Activated CD4-positive, alpha-beta T cell treated with anti-CD3 and anti-CD28 coated beads, Interleukin-2, amount 50 U/mL, for 48 hours (primary cell): ENCODE measurements at regions not wholly inside any gene's neighbourhood (a gene's known extent, or its start where the extent isn't known, plus 50 kb on each side); places are given as distances from the start of the nearest gene placed in this dataset.
"Not testable (repeated sequence)": the region's sequence is repeated elsewhere in the genome, so short reads cannot be mapped to it uniquely, and the experiment has no call there.

ENCODE experiments used
- DNase-seq, 2 experiments: peaks; one replicate each; pipeline ENCODE4 v3.0.0-alpha.2; 2020

DNA sequence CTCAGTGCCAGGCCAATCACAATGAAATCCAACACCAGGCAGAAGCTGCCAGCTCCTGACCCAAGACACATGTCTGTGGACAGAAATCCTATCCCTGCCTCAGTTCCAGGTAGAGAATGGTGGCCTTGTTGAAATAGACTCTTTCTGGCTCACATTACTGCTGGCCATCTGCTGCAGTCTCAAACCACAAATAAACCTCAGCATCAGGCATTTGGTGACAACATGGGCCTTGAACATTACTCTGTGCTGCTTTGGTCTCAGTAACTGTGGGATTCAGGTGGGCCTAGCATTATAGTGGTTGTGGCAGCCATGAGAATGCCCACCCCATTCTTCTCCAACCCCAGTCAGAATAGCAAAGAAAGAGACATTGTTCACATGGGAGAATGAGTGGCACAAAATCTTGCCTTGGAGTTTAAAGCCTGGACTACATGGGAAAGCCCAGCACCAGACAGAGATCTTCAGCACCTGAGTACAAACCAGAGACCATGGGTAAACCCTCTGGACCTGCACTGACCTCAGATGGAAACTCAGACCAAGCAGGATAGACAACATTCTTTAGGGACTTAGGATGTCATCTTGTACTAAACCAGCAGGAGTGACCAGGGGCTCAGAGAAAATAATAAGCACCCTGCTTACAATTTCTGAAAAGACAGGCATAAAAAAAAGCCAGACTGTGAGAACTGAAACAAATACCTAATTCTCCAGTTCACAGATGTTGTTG lies 50.4 kb upstream of the TRAM1L1 start:
- DNase-seq = no peak

DNA sequence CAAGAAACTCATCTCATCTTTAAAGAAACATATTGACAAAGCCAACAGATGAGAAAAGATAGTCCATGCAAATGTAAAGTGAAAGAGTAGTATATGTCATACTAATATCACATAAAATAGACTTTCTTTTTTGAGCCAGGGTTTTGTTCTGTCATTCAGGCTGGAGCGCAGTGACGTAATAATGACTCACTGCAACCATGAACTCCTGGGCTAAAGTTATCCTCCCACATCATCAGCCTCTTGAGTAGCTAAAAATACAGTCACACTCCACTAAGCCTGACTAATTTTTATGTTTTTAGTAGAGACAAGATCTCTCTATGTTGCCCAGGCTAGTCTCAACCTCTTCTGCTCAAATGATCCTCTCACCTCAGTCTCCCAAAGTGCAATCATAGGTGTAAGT lies 51.8 kb upstream of the TRAM1L1 start:
- DNase-seq = no peak

DNA sequence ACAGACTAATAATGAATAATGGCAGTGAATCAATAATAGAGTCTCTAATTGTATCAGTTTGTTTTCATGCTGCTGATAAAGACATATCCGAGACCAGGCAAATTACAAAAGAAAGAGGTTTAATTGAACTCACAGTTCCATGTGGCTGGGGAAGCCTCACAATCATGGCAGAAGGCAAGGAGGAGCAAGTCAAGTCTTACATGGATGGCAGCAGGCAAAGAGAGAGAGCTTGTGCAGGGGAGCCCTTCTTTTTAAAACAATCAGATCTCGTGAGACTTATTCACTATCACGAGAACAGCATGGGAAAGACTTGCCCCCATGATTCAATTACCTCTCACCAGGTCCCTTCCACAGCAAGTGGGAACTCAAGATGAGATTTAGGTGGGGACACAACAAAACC lies 53.4 kb upstream of the TRAM1L1 start:
- not testable (repeated sequence) for DNase-seq

DNA sequence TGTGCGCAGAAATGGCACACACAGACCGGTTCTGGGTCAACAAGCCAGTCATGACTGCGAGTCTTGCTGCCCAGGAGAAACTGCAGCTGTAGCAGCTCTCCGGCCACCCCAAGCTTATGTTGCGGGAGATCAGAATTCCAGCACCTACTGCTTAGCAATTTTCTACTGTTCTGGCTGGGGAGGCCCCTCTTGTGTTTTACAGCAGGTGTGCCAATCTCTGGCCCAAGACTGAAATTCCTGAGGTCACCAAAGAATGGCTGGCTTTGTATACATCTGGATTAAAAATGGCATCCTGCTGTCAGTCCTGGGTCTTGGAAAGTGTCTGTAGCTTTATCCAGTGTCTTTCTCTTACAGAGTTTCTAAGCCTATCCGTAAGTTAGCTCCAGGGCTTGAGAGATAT lies 68.9 kb upstream of the TRAM1L1 start:
- no peak for DNase-seq

DNA sequence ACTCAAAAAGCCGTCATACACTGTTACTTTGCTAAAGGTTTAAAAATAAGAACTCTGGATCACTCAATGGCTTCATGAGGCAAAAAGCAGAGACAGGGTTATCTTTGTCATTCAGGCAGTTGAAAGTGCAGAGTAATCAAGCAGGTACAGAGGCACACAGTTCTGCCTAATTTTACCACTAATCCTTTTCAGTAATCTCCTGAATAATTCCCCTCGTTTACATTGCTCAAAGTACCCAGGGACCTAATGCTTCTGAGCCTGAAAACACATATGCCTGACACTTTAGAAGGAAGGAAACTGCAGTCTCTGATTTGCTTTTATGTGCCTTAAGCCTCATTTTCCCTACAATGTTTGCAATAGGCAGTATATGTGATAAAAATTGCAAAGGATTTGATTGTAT lies 71.4 kb upstream of the TRAM1L1 start:
- DNase-seq = no peak

DNA sequence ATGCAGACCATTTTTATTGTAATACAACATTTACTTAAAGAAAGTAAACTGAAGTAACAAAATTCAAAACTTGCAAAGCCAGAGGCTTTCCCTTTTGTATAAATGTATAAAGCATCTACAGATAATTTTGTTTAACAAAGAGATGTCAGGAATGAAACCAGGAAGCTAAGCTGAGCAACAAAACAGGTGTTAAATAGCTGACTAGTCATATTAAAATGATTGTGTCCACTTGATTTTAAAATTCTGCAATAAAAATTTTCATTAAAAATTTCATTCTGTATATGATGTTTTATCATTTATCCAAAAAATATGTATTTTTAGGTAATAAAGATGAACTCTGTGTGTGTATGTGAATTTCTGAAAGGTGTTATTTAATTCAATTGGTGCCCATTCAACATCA lies 72.0 kb upstream of the TRAM1L1 start:
- DNase-seq = no peak

DNA sequence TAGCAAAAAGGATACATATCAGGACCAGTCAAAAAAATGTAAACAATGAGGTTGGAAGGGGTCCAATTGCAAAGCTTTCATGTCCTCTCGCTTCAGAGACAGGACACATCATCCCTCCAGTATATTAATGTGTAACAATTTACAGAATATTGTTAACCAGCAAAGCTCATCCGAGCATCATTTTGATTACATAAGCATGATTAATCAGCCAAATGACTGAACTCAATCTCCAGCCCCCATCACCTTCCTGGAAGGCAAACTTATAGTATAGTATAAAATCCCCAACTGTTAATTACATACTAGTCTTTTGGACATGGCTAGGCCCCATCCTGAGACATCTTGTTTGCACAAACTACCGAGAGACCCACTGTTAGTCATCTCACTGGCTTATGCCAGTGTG lies 77.6 kb upstream of the TRAM1L1 start:
- DNase-seq = no peak

DNA sequence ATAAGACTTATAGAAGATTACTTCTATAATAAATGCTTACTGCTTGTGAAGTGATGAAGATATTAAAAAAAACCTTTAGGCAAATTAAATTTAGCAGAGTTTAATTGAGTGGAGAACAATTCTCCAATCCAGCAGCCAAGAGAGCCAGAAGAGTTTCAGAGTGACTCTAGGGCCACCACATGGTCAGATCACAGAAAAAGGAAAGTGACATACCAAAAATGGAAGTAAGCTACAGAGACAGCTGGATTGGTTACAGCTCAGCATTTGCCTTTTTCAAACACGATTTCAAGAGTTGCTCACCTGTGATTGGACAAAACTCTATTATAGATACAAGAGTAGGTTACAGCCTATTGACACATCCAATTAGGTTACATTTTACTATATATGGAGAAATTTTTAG lies 79.0 kb upstream of the TRAM1L1 start:
- DNase-seq = no peak

DNA sequence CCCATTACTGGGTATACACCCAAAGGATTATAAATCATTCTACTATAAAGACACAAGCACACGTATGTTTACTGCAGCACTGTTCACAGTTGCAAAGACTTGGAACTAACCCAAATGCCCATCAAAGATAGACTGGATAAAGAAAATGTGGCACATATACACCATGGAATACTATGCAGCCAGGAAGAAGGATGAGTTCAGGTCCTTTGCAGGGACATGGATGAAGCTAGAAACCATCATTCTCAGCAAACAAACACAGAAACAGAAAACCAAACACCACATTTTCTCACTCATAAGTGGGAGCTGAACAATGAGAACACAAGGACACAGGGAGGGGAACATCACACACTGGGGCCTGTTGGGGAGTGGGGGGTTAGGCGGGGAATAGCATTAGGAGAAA lies 90.0 kb upstream of the TRAM1L1 start:
- DNase-seq = not testable (repeated sequence)

DNA sequence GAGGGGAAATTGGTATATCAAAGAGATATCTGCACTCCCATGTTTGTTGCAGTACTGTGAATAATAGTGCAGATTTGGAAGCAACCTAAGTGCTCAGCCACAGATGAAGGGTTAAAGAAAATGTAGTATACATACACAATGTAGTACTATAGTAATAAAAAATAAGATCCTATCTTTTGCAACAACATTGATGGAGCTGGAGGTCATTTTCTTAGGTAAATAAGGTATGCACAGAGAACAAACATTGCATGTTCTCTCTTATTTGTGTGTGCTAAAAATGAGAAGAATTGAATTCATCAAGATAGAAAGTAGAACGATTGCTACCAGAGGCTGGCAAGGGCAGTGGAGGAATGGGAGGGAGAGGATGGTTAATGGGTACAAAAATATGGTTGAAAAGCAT lies 117.9 kb upstream of the TRAM1L1 start:
- no peak for DNase-seq

DNA sequence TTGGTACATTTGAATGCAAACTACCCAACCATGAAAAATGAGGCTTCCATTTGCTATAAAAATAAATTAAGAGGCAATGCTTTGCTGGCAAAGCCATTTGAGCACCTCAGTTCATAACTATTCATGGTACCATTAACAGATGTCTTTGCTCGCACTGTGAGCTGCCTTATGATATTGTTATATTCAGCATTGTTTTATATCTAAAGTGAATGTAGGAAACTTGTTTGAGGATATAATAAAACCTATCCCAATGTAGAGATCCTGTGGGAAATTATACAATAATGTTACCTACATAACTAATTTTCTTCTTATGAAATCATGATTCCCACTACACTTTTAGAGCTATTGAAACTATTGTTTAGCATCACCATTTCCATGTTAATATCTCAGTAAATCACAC lies 125.2 kb upstream of the TRAM1L1 start:
- no peak for DNase-seq

DNA sequence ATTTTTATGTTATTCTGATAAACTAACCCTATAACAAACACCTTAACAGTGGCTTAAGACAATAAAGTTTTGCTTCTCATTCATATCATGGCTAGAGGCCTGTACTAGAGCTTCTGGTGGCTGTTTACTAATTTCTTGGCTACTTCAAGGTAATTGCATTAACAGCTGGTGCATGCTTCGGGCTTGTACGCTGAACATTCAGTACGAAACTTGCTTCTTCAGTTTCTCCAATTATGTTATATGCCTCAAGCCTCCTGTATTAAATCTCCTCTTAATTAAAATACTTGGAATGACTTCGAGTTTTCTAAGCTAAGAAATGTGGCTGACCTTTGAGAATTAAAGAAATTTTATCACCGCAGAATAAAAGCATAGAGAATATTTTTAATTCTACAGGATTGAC lies 138.9 kb upstream of the TRAM1L1 start:
- no peak for DNase-seq

DNA sequence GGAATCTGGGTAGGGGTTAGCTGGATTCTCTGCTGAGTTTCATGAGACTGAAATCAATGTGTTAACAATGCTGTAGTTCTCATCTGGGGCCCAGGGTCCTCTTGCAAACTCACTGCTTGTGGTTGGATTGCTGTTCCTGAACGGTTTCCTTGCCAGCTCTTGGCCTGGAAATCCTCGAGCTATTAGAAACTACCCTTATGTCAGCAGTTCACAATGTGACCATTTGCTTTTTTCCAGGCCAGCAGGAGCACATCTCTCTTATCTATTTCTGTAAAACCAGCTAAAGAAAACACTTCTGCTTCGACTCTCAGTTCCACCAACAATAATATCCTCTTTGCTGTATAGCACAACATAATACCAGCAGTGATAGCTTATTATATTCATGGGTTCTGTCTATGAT lies 140.1 kb upstream of the TRAM1L1 start:
- DNase-seq = no peak

DNA sequence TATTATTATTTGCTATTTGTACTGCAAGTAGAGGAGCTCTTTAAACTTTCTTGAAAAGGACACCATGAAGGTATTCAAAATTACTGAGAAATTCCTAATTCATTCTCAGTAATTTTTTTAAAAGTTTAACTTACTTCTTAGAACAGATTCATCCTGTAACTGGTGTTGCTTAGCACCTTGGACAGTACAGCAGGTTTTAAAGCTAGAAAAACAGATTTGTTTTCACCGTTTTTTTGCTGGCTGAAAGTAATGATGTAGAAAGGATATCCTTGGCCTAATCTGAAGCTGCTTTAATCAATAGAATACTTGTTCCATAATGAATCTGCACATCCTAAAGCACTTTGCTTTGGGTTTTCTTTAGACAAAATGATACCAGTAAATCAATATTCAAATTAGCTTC lies 142.5 kb upstream of the TRAM1L1 start:
- DNase-seq = no peak

DNA sequence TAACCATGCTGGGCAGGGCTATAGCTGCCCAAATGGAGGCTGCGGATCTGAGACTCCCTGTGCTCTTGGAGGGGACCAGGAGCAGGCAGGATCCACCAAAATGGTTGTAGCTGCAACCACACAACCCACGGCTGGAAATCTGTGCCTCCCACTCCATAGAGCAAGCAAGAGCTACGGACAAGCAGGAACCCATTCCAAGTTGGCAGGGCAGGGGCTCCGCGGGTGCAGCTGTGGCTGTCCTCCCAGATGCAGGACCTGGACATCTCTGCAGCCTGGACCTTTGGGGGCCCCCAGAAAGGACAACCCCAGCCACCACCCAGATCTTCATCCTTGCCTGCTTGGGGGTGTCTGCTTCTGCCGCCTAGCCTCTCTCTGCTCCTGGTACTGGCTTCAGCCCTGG lies 154.1 kb upstream of the TRAM1L1 start:
- no peak for DNase-seq

DNA sequence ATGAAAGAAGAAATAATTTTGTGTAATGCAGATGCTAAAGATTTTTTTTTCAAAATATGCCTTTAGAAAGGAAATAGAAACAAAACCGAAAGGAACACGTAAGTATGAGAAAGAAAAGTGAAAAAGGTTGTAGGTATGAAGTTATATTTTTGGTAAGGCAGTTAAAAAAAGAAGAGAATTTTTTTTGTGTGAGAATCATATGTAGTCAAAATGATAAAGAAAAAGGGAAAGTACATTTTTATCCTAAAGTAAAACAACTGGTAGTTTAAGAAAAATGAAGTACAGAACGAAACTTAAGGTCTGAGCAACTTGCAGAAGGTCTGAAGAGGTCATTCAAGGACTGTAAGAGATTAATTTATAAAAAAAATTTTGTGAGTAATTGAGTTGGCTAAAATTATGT lies 164.0 kb upstream of the TRAM1L1 start:
- DNase-seq = no peak

DNA sequence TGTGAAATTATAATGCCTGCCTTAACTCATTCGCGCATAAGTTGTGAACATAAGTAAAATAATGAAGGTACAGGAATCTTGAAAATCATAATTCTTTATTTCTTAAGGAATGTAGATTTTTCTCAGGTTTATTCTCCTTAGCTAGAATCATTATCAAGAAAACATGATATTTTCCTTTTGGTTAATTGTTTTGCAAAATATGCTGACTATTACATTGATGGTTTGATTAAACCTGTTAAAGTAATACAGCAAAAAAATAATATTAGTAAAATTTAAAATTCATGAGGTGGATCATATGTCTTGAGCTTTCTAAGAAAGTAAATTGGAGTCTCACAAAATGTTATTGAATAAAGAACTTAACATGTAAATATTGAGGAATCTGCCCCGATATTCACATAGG lies 178.7 kb upstream of the TRAM1L1 start:
- DNase-seq = no peak

DNA sequence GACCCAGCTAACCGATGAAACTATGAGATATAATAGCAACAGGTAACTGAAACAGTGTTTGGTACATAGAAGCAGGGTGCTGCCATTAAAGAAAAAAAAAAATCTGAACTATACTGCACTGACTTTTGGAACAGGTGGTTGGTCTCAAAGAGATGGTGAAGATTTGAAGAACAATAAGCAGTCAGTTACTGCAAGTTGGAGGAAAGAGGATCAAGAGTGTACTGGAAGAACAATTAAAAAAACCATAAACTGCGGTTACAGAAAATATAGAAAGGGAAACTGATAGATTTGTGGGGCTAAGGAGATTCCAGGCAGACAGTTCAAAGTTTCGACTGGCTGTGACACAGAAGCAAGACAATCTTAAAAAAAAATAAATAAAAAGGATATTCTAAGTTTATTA lies 181.9 kb upstream of the TRAM1L1 start:
- no peak for DNase-seq

DNA sequence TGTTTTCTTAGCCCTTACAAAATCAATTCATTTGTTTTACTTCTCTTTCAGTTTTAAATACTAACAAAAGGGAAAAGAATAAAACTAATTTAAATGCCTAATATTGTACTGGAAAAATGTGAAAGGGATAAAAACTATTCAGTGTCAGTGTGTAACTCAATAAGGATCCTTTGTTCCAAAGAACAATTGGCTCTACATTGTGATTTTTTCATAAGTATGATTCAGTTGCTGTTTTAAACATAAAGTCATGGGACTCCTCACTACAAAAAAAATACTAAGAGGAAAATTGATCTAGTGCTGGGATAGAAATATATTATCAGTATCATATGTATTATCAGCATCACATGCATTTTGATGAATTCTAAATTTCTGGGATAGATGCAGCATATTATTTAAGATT lies 199.4 kb upstream of the TRAM1L1 start:
- DNase-seq = no peak

DNA sequence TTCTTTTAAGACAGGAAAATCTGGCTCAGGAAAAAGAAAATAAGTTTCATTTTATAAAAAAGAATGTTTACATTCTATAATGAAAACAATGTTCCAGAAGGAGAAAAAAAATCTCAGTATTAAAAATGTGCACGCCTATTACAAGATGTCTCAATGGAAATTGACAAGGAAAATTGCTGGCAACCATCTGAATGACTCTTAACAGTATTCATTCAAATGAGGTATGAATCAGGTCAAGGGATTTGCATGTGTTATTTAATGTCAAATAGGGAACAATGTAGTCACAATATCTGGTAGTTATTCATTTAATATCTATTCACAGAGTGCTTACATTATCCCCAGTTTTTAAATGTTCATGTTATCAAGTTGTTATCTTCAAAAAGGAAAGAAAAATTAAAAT lies 208.4 kb upstream of the TRAM1L1 start:
- no peak for DNase-seq

DNA sequence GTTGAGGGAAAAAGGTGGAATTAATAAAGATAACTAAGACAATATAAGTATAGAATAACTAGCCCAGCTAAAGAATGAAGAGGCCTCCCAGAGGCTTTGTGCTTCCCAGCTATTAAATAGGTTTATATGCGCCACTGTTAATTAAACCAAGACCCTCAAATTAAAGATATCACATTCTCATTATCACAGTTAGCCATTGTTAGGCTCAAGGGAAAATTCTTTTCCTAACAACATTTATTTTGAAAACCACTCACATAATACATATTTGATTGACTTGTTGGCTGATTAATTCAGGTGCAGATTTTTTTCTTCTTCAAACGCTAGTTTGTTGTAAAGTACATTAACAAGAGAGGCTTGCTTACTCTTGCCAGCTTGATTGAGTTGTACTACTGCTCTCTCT lies 216.8 kb upstream of the TRAM1L1 start:
- DNase-seq = no peak

DNA sequence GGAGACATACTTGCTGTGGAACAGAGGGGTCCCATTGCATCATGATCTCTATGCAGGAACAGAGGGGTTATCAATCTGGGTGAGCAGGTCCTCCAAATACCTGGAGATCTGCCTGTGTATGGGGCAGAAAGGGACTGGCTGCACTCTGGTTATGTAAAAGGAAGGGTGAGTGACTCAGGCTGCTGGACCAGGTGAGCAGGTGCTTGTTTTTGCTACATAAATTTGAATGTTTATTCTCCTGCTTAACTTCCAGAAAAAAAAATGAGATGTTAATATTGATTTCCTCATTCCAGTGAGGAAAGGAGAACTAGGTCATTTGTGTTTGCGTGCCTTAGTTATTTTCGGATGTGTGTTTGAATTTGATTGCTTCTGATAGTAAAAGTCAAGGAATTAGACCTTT lies 225.8 kb upstream of the TRAM1L1 start:
- DNase-seq = no peak

DNA sequence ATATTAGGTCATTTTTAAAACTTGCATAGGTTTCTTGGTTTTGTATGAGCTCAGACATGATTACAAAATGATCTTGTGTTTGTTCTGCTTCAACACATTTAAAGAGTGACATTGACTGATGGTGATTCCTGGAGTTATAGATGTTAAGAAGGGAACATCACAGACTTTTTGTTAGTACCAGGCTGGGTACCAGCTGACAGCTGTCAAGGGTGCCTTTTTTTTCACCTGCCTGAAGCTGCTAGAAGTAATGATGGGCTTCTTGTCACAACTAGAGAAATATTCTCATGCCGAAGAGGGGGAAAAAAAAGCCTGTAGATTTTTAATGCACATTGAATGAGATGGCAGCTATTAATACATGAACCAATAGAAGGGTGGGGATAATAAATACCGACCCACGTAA lies 226.6 kb upstream of the TRAM1L1 start:
- no peak for DNase-seq

DNA sequence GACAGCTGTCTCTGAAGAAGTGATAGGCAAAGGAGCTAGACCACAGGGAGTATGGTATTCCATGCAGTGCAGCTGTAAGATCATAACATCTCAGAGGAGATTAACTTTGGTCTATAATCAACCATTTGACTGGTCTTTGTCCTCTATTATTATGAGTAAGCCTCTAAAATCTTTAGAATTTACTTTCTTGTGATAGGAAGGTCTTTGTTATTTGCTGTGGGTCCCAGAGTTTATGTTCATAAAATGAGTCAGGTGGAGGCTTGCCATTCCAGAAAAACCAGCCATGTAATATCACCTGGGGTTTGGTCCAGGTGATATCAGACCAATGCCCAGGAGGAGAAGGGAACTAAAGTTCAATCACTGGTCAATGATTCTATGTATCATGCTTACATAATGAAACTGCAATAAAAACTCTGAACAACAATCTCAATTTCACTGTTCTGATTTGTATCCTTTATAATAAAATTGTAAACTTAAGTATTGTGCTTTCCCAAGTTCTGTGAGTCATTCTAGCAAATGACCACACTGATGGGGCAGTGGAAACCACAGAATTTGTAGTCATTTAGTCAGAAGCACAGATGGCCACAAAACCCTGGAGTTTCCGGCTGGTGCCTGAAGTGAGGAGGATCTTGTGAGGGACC lies 239.6 kb upstream of the TRAM1L1 start:
- no peak for DNase-seq

DNA sequence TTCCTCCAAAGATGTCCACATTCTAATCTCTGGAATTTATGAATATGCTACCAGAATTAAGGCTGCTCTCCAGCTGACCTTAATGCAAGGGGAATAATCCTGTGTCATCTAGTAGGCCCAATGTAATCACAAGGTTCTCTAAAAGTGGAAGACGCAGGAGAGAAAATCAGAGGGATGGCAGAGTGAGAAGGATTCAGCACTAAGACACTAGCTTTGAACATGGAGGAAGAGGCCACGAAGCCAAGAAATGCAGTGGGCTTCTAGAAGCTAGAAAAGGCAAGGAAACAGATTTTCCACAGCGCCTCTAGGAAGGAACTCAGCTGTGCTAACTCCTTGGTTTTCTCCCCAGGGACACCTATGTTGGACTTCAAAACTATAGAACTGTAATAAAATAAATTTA lies 240.7 kb upstream of the TRAM1L1 start:
- no peak for DNase-seq
